ENCODE measurements at regions not wholly inside any gene's neighbourhood (a gene's known extent, or its start where the extent isn't known, plus 50 kb on each side); places are given as distances from the start of the nearest gene placed in this dataset.
"Not testable (repeated sequence)": the region's sequence is repeated elsewhere in the genome, so short reads cannot be mapped to it uniquely, and the experiment has no call there.

GRCh38 chr2:230614040-230614439, 98.6 kb upstream of the CAB39 start:
- no peaks in the 10 kb centered on the region for H3K27me3 ChIP-seq (ENCODE audit: low read depth, low read length)
- H3K27ac ChIP-seq (ENCODE audit: low read length): peak overlapping the region; percentile 92
- H3K9me3 ChIP-seq (ENCODE audit: insufficient read depth, low read length): no peaks in the 10 kb centered on the region
- H3K4me1 ChIP-seq (ENCODE audit: low read length): peaks cover 55% of the 10 kb centered on the region
- peak overlapping the region; percentile 81 for H3K4me2 ChIP-seq (ENCODE audit: low read length)
- peak overlapping the region; percentile 70 for H3K4me3 ChIP-seq (ENCODE audit: low read length)
- no peak for TF ChIP-seq EZH2phosphoT487 (IDR thresholded peaks at IDR 0.05; ENCODE audit: low read depth)
- TF ChIP-seq, protein P1, sequence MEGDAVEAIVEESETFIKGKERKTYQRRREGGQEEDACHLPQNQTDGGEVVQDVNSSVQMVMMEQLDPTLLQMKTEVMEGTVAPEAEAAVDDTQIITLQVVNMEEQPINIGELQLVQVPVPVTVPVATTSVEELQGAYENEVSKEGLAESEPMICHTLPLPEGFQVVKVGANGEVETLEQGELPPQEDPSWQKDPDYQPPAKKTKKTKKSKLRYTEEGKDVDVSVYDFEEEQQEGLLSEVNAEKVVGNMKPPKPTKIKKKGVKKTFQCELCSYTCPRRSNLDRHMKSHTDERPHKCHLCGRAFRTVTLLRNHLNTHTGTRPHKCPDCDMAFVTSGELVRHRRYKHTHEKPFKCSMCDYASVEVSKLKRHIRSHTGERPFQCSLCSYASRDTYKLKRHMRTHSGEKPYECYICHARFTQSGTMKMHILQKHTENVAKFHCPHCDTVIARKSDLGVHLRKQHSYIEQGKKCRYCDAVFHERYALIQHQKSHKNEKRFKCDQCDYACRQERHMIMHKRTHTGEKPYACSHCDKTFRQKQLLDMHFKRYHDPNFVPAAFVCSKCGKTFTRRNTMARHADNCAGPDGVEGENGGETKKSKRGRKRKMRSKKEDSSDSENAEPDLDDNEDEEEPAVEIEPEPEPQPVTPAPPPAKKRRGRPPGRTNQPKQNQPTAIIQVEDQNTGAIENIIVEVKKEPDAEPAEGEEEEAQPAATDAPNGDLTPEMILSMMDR (IDR thresholded peaks at IDR 0.05; ENCODE audit: low read depth, low read length): peak; percentile 46
- H3K36me3 ChIP-seq (replicated peaks; ENCODE audit: low read depth, low read length): no peaks in the 10 kb centered on the region
- H3K9ac ChIP-seq (ENCODE audit: low read length): peak overlapping the region; percentile 68
- no peaks in the 10 kb centered on the region for H4K20me1 ChIP-seq (ENCODE audit: insufficient read depth, low read length)
- peaks cover 12% of the 10 kb centered on the region for H3K79me2 ChIP-seq (ENCODE audit: low read length)
- H2AFZ ChIP-seq (ENCODE audit: low read depth, low read length): no peak overlapping the region

DNA sequence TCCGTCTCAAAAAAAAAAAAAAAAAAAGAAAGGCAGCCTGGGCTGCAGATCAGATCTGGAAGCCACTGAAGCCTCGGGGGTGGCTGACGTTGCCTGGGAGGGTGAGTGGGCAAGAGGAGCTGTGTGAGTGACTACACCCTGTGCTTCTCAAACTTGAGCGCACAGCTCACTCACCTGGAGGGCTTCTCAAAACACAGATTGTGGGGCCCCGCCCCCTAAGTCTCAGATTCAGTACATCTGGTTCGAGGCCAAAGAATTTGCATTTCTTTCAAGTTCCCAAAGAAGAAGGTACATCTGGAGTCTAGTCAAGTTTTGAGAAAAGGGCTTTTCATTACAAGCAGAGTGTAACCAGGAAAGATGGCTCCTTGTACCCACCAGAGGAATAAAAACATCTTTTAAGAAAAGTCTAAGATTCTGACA, 97.7 kb upstream of the CAB39 start:
- no peaks in the 10 kb centered on the region for H3K27me3 ChIP-seq (ENCODE audit: low read depth, low read length)
- H3K4me1 ChIP-seq (ENCODE audit: low read length): peaks cover 55% of the 10 kb centered on the region
- H3K4me3 ChIP-seq (ENCODE audit: low read length): peak overlapping the region; percentile 70
- no peaks in the 10 kb centered on the region for H3K36me3 ChIP-seq (replicated peaks; ENCODE audit: low read depth, low read length)
- no peaks in the 10 kb centered on the region for H3K9me3 ChIP-seq (ENCODE audit: insufficient read depth, low read length)
- H3K4me2 ChIP-seq (ENCODE audit: low read length): peak overlapping the region; percentile 81
- no peak overlapping the region for H2AFZ ChIP-seq (ENCODE audit: low read depth, low read length)
- H3K79me2 ChIP-seq (ENCODE audit: low read length): peaks cover 12% of the 10 kb centered on the region
- no peak for TF ChIP-seq EZH2phosphoT487 (IDR thresholded peaks at IDR 0.05; ENCODE audit: low read depth)
- TF ChIP-seq, protein P1 (IDR thresholded peaks at IDR 0.05; ENCODE audit: low read depth, low read length): no peak
- peak overlapping the region; percentile 92 for H3K27ac ChIP-seq (ENCODE audit: low read length)
- peak overlapping the region; percentile 68 for H3K9ac ChIP-seq (ENCODE audit: low read length)
- no peaks in the 10 kb centered on the region for H4K20me1 ChIP-seq (ENCODE audit: insufficient read depth, low read length)

- not testable (repeated sequence) for H3K4me3 ChIP-seq (ENCODE audit: low read length); H3K9ac ChIP-seq (ENCODE audit: low read length); H3K27ac ChIP-seq (ENCODE audit: low read length); H3K36me3 ChIP-seq (replicated peaks; ENCODE audit: low read depth, low read length); H3K27me3 ChIP-seq (ENCODE audit: low read depth, low read length); H2AFZ ChIP-seq (ENCODE audit: low read depth, low read length); H3K79me2 ChIP-seq (ENCODE audit: low read length); H3K9me3 ChIP-seq (ENCODE audit: insufficient read depth, low read length); H3K4me2 ChIP-seq (ENCODE audit: low read length); H4K20me1 ChIP-seq (ENCODE audit: insufficient read depth, low read length)
- H3K4me1 ChIP-seq (ENCODE audit: low read length): peaks cover 34% of the 10 kb centered on the region
Measured at GRCh38 chr2:230617256-230617706, 95.4 kb upstream of the CAB39 start.

GRCh38 chr2:230619491-230619890, 93.2 kb upstream of the CAB39 start:
- no peaks in the 10 kb centered on the region for H3K79me2 ChIP-seq (ENCODE audit: low read length)
- no peaks in the 10 kb centered on the region for H3K27me3 ChIP-seq (ENCODE audit: low read depth, low read length)
- no peak overlapping the region for H3K9ac ChIP-seq (ENCODE audit: low read length)
- H3K27ac ChIP-seq (ENCODE audit: low read length): no peak overlapping the region
- H2AFZ ChIP-seq (ENCODE audit: low read depth, low read length): no peak overlapping the region
- H3K36me3 ChIP-seq (replicated peaks; ENCODE audit: low read depth, low read length): no peaks in the 10 kb centered on the region
- peaks cover 15% of the 10 kb centered on the region for H3K4me1 ChIP-seq (ENCODE audit: low read length)
- H3K9me3 ChIP-seq (ENCODE audit: insufficient read depth, low read length): no peaks in the 10 kb centered on the region
- no peak overlapping the region for H3K4me3 ChIP-seq (ENCODE audit: low read length)
- no peak for TF ChIP-seq EZH2phosphoT487 (IDR thresholded peaks at IDR 0.05; ENCODE audit: low read depth)
- TF ChIP-seq, protein P1 (IDR thresholded peaks at IDR 0.05; ENCODE audit: low read depth, low read length): no peak
- no peaks in the 10 kb centered on the region for H4K20me1 ChIP-seq (ENCODE audit: insufficient read depth, low read length)
- no peak overlapping the region for H3K4me2 ChIP-seq (ENCODE audit: low read length)

DNA sequence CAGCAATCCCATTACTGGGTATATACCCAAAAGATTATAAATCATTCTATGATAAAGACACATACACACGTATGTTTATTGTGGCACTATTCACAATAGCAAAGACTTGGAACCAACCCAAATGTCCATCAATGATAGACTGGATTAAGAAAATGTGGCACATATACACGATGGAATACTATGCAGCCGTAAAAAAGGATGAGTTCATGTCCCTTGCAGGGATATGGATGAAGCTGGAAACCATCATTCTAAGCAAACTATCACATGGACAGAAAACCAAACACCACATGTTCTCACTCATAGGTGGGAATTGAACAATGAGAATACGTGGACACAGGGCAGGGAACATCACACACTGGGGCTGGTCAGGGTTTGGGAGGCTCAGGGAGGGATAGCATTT, 87.4 kb upstream of the CAB39 start:
- H3K79me2 ChIP-seq (ENCODE audit: low read length); H2AFZ ChIP-seq (ENCODE audit: low read depth, low read length); H3K9me3 ChIP-seq (ENCODE audit: insufficient read depth, low read length); H4K20me1 ChIP-seq (ENCODE audit: insufficient read depth, low read length); H3K4me1 ChIP-seq (ENCODE audit: low read length); H3K27me3 ChIP-seq (ENCODE audit: low read depth, low read length); H3K27ac ChIP-seq (ENCODE audit: low read length); H3K4me2 ChIP-seq (ENCODE audit: low read length); H3K36me3 ChIP-seq (replicated peaks; ENCODE audit: low read depth, low read length); H3K4me3 ChIP-seq (ENCODE audit: low read length); H3K9ac ChIP-seq (ENCODE audit: low read length): not testable (repeated sequence)

- not testable (repeated sequence) for H3K9me3 ChIP-seq (ENCODE audit: insufficient read depth, low read length); H3K9ac ChIP-seq (ENCODE audit: low read length); H3K4me3 ChIP-seq (ENCODE audit: low read length); H2AFZ ChIP-seq (ENCODE audit: low read depth, low read length); H3K4me2 ChIP-seq (ENCODE audit: low read length); H3K27ac ChIP-seq (ENCODE audit: low read length); H4K20me1 ChIP-seq (ENCODE audit: insufficient read depth, low read length); H3K36me3 ChIP-seq (replicated peaks; ENCODE audit: low read depth, low read length); H3K27me3 ChIP-seq (ENCODE audit: low read depth, low read length); H3K79me2 ChIP-seq (ENCODE audit: low read length); H3K4me1 ChIP-seq (ENCODE audit: low read length)
Measured at GRCh38 chr2:230627091-230627490, 85.6 kb upstream of the CAB39 start.

Measured in OCI-LY3 (cell line).